Left forelimb (tissue), 1 donor: ENCODE measurements at regions not wholly inside any gene's neighbourhood (a gene's known extent, or its start where the extent isn't known, plus 50 kb on each side); places are given as distances from the start of the nearest gene placed in this dataset.

Source experiments
- DNase-seq: peaks from one replicate; pipeline ENCODE4 v3.0.0-alpha.2; 2018; ENCODE audit warnings: low spot score

DNA sequence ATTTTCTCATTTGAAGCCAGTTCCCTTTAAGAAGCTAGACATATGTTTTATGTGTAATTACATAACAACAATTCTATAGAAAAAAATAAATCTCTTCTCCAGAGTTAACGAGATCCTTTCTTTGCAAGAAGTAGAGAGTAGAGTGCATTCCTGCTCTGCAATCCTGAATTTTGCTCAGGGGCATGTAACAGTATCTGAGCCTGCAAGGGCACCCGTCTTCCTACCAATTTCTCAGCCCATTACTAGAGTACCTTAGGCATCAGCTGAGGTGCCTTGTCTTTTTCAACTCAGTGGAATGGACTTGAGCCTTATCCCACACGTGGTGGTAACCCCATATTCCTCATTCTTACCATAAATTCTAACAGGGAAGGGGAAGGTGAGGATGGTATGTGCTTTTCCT lies 205.9 kb downstream of the IKZF2 start:
- DNase-seq: no peak

DNA sequence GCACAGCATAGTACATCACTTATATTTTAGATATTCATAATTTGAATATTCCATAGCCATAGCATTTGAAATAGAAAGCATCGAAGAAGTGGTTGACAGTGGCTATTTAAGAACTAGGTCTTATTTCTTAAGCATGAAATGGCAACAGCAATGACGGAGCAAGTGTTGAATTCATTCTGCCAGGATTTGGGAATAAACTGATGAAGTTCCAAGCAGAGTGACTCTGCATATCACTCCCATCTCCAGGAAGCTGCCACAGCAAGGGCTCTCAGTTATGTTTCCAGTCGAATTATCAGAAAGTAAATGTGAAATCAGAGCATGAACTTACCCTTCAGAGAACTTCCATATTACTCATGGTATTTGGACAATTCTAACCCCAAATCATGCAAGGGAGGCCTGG lies 208.1 kb downstream of the IKZF2 start:
- no peak for DNase-seq

DNA sequence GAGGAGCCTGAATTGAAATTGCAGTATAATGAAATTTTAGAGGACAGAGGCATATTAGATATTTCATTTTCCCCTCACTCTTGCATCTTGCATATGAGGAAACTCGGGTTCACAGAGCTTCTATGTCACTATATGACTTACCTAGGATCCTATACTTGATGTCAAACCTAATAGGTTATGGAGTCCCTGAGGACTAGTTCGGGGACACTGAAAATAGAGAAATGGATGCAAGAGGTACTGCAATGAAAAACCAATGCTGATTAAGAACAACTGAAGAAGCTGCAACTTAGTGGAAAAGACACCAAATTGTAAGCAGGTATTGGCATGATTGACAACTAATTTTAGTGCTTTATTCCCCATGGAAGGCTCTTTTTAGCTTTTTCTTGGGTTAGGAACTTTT lies 210.1 kb downstream of the IKZF2 start:
- DNase-seq: no peak

DNA sequence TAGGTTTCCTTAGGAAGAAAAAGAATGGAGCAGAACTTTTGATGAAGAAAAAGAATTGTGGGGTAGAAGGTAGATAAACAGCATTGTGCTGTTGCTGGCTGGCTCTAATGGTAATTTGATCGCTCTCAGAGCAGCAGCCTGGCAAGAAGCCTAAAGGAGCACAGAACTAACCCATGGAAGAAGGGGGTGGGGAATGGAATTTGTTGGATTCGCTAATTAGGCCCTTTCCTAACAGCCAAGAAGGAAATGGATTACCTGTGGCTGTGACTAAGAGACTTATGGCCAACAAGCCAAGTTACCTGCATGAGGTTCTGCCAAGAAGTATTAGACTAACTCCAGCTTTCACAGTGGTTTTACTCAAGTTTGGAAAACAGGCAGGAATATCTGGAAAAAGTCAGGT lies 210.6 kb downstream of the IKZF2 start:
- no peak for DNase-seq

DNA sequence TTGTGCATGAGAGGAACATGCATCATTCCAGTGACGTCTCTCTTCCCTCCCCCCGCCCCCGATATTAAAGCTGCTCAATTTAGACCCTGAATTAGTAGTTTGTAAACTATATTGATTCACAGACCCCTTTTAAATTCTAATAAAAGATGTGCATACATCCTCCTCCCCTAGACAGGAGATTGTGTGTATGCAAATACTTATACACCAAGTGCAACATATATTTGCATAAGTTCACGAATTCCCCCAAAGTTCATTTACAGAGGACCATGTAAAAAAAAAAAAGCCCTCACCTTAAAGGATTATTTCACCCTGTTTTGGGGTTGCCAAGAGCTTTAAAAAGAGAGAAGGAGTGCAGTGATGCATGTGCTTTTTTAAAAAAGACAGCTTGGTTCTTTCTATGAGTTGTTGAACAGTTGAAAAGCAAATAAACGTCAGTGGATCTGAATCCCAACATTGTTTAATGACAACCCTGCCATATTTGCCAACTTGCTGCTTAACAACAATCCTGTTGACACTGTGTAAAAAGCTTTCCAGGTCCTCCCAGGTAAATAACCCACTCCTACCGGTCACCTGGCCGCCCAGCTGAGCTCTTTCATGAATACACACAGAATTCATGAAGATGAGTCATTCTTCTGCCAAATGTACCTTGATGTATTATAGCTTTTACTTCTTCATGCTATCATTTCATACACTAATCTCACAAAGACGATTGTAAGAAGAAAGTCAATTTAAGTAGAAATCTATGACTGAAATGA lies 211.5 kb downstream of the IKZF2 start:
- DNase-seq: no peak

DNA sequence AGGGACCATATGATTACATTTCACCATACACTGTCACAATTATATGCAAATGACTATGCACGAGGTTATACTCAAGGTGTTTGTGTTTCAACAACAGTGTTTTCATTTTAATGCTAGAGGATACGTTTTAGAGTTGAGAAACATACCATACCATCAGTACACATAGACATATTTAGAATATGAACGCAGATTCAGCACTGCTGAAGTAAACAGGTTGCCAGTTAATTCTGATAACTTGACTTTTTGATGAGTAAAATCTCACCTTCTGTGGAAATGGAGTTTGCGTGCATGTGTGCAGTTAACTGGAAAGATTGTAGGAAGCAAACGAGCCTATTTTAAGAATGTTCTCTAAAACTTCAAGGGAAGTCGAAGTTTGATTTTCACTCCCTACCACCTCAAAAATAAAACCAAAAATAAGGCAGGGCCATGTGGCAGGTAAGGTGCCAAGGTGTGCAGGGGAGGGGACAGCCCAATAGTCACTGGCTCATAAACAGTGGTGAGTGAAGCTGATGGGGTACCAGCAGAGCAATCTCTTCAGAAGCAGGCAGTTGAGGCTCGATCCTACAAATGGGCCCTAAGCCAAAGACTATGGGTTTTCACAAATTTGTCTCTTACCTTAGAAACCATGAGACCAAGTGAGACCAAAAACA lies 213.1 kb downstream of the IKZF2 start:
- DNase-seq: no peak

DNA sequence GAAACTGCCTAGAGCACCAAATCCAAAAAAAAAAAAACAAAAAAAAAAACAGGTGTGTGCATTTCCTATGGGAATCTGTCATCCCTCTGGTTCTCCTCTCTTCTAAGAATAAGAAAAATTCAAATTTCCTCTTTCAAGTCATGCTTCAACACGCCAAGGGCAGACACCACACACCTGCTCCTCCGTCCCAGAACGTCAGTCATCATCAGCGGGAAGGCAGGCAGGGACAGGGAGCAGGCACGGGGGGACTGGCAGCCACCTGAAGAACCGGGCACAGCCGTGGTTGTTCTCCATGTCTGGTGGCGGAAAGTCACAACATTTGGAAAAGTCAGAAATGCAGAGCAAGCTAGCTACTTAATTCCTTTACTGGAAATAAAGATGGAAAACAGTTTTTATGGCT lies 214.8 kb downstream of the IKZF2 start:
- no peak for DNase-seq

DNA sequence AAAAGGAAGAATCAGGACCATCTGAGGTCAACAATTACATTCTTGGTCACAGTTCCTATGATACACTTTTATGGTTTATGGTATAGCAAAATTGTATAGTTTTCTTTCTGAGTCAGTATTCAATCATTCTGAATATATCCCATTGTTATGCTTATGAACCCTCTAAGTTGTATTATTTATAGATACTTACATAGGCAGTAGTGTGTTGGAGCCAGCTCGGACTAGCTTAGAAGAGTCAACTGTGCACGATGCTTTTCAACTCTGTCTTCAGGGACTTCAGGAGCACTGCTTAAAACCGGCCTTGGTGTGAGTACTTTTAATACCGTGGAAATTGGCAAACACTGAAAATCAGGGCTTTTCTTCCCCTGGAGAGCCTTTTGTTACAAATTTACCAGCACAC lies 215.7 kb downstream of the IKZF2 start:
- DNase-seq: no peak

DNA sequence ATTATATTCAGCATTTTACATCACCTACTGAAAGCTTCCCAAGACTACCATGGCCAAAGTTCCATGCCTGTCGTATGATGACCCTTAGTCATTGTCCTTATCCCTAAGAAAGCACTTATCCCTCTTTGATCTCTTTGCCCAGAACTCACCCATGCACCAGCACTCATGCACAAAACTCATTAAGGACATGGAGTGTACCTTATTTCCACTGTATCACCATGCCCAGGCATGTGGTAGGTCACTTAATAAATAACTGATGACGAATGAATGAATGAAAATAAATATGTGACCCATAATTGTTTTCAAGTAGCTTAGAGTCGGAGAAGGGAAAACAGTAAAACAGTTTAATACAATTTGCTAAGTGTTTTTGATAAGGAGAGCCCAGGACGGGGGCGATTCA lies 220.1 kb downstream of the IKZF2 start:
- DNase-seq: no peak

DNA sequence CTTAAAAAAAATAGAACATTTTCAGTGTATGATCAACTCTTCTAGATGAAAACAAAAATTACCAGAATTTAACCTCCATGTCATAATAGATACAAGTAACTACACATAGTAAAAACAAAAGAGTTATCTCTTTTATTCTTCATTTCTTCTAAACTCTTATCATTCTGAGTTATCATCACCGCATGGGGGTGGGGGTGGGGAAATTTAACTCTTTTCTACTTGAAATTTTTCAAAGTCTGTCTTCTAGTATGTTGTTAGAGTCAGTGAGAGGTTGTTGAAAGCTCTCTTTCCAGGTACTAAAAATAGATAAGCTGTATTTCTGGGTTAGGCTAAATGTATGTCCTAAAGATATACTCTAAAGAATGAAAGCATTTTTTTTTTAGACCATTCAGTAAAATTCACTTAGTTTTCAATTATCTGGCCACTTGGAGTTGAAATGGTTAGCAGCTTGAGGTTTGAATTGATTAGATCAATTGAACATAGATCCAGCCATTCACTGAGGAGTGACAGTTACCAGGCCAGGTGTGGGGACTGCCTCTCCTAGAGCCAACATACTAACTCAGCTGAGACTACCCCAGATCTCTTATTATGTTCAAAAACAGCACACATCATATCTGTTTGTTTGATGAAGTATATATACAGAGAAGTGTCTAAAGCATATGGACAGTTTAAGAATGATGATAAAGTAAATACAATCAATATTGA lies 220.7 kb downstream of the IKZF2 start:
- DNase-seq: no peak

DNA sequence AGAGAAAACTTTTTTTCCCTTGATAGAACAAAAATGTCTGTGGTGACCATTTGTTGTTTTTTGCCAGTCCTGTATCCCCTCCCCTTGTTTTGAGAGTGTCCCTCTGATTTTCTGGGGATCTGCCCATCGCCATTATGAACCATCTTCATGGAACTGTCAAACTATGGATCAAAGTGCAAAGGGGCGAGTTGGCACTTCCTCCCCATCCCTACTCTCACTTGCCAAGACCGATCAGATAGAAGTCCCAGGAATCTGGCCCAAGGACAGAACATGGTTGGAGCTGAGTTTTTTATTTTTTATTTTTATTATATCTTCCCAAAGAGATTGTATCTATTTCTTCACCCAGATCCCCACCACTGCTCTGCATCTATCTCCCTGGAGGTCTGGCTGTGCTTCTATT lies 221.4 kb downstream of the IKZF2 start:
- no peak for DNase-seq

DNA sequence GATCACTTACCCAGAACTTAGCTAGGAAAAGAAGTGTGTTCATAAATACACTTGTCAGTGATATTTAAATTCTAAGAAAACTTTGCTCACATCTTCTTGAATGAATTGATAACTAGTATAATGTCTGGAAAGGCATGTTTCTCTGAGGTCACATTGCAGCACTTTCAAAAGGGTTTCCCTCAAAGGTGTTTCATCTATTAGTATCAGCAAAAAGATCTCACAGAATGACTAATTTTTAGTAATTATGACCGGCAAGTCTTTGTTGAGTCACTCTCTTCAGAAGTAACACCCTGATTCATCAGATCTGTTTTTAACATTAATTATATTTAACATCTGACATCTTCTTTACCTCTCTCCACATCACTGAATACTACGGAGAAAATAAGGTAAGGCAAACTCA lies 222.3 kb downstream of the IKZF2 start:
- no peak for DNase-seq

DNA sequence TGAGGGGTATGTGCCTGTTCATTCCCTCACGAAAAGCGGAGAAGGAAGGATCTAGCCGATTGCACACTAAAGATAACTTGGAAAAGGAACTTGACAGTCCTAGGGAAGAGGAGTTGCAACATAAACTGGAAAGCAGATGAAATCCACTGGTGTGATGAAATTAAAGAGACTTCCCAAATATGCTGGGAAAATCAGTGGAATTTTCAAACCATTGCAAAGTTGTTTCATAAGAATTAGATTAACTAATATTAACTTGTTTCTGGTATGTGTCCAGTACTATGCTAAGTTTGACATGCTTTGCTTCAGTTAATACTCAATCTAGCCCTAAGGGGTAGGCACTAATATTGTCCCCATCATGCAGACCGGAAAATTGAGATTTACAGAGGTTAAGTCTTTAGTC lies 222.7 kb downstream of the IKZF2 start:
- DNase-seq: no peak

DNA sequence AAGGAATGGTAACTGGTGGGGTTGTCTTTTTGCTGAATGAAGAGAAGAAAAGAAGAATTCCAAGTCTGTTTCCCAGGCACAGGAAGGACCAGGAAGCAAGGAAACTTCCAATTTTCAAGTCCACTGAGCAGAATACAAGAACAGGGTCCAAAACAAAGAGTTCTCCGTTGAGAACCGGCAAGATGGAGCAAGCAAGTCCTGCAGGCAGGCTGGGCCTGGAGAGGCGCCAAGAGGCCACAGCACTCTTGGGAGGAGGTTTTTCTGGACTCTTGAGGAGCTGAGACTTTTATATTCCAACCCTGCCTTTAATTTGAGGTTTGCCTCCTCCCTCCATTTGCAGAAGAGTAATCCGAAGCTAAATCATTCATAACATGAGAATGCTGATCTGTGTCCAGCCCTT lies 224.5 kb downstream of the IKZF2 start:
- no peak for DNase-seq

DNA sequence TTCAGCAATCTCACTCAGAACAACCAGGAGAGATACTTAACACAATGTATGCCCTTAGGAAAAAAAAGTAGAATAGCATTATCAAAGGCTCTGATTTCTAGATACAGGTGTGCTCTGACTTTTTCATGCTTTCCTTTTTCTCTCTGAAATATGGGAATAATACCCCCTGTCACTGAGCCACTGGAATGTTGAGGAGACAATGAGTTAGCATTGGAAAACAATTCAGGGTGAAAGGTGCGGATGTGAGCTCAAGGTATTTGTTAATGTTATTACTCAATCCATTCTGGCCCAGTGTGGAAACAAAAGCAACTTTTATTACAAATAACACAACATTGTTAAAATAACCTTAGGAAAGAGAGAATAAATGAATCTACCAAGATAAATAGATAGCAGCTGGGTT lies 228.0 kb downstream of the IKZF2 start:
- DNase-seq: no peak

DNA sequence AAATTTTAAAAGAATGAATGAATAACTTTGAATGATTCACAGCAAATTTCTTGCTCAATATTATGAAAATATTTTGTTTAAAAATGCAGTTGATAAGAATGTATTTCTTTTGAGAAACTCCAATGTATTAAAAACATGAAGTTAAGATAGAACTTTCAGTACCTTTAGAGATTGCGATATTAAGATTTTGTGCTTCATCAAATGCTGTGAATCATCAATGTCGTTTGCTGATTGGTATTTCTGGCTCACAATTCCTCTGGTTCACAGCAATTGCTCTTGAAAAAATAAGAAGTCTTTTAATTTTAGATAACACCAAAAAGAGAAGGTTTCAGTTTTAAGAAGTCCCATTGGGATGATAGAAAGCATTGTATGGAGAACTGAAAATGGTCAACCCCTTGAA lies 228.7 kb downstream of the IKZF2 start:
- DNase-seq: no peak

DNA sequence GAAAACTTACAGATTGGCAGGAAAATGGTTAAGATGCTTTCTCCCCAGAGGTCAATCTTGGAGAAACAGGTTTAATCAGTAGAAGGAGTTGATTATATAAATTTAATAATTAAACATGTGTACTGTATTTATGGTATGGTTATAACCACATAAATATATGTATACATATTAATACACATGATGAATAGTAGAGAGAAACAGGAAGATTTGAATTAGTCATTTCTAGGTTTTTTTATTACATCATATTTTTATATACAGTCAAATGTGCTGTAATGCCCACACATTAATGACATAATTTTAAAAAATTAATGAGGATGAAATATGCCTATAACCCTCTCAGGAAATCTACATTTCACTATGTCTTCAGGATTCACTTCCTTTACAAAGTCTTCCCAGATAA lies 229.7 kb downstream of the IKZF2 start:
- DNase-seq: no peak

DNA sequence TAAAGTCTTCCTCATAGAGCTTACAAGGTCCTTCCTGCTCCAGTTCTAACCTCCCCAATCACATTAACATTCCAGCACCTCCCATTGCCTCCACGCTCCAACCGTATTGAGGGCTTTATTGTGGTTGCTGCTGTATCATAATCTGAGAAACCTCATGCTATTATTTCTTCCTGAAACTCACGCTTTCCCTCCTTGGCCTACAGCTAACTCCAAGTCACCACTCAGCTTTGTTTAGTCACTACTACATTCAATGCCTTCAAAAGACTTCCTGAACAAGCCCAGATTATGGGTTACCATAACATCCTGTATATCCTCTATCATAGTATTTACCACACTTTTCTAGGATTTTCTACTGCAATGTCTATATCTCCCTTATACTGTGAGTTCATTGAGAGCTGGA lies 230.4 kb downstream of the IKZF2 start:
- DNase-seq: no peak

DNA sequence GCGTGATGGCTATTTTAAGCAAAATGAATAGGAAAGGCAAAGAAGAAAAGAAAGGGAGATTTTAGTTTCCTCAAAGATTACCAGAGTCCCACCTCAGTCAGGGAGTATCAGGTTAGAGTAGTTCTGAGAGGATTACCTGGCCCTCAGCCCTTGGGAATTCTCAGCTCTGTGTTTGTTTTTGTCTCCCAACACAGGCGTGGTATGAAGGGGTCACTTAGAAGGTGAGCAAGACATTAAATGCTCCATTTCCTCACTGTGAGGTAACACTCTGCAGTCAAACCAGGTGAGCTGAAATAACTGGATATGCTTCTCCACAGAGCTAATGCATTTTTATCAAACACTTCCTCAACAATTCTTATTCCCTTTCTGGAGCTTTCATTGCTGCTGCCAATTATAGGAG lies 232.2 kb downstream of the IKZF2 start:
- no peak for DNase-seq

DNA sequence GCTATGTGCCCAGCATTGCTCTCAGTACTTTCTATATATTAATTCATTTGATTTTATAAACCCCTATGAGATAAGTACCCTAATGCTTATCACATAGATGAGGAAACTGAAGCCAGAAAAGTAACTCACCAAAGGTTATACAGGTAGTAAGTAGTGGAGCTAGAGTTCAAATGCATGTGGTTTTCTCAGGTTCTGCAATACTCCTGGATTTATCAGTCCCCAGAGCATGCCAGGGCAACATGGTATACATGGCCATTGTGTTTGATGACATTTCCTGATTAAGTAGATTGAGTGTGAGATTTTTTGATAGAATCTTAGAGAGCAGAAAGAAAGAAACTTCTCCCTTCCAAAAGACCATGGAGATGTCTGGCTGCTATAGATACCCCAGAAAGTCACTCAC lies 233.1 kb downstream of the IKZF2 start:
- DNase-seq: no peak

DNA sequence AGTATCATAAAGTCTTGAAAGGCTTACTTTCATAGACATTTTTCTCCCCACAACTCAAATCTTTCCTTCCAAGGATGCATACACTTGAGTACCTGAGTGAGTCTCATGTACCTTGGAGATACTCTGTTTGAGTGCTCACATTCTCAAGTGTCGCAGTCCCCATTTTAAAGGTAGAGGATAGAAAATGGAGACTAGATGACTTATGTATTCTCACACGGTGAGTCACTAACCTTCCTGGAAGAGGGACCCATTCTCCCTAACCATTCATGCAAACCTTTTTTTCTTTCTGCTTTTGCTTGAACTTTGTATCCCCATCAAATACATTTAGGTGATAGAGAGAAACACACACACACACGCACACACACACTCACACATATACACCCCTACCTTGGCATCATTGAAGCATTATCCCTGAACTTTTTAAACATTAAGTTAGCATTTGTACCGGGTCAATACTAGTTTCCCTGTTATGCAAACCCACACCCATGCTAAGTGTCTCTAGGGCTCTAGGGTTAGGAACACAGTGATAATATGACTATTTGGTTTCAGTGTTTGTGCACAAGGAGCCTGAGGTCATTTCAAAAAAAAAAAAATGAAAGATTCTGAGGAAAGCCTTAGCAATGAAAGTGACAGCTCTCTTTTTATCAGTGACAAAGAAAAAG lies 236.2 kb downstream of the IKZF2 start:
- DNase-seq: no peak

DNA sequence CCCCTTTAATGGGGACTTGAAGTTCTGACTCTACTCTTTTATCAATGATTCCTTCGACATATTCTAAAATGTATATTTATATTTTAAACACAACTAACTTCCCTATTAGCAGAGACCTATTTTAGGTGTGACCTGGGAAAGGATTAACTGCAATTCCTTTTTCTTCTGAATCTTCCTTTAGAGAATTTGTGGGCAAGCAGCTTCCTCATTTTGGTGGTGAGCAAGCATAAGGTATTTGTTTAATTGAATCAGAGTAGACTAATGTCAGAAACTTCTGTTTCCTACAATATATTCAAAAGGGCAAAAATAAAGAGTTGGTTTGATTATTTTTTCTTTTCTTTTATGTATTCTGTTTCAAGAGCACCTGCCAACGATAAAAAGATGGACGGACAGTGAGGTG lies 237.0 kb downstream of the IKZF2 start:
- no peak for DNase-seq
